ENCODE measurements at regions not wholly inside any gene's neighbourhood (a gene's known extent, or its start where the extent isn't known, plus 50 kb on each side); places are given as distances from the start of the nearest gene placed in this dataset.

DNA sequence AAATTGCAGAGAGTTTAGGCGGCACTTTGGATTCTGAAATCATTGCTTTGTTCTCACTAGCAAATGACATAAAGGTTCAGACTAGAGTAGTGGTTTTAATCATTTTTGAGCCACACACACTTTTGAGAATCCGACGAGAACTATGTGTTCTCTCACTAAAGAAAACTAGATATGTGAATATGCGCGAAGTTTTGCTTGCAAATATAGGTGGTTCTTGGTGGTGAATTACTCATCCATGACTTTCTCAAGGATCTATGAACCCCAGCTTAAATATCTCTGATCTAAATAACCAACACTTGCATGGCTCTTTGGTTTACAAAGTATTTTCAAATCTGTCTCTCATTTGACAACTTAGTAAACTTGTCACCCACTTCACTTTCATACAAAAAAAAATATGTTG lies 54.8 kb downstream of the NOG start:
- intact Hi-C loops (cut with DNase I), result no loop called here
- DNase-seq, result no peak

- DNase-seq, result no peak
- intact Hi-C loops (cut with DNase I), result no loop called here
Measured at GRCh38 chr17:56648806-56649205, 55.3 kb downstream of the NOG start.

DNA sequence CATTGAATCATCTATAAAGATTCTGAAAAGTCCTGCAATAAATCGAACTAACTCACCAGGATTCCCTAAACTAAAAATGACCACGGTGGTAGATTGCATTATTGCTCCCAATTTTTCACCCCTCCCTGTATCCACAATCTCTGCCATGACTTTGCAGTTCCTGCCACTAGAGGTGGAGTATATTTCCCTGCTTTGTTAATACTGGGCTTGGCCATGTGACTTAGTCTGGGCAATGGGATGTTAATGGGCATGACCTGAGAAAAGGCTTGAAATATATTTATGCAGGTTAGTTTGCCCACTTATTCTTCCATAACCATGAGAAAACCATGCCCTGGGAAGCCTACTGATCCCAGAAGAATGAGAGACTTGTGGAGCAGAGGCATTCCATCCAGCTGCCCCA lies 59.1 kb downstream of the NOG start:
- intact Hi-C loops (cut with DNase I), result no loop called here
- DNase-seq, result no peak

- intact Hi-C loops (cut with DNase I), result no loop called here
- DNase-seq, result no peak
Measured at GRCh38 chr17:56653877-56654276, 60.4 kb downstream of the NOG start.

- DNase-seq, result no peak
- intact Hi-C loops (cut with DNase I), result no loop called here
Measured at GRCh38 chr17:56656701-56657327, 63.3 kb downstream of the NOG start.

DNA sequence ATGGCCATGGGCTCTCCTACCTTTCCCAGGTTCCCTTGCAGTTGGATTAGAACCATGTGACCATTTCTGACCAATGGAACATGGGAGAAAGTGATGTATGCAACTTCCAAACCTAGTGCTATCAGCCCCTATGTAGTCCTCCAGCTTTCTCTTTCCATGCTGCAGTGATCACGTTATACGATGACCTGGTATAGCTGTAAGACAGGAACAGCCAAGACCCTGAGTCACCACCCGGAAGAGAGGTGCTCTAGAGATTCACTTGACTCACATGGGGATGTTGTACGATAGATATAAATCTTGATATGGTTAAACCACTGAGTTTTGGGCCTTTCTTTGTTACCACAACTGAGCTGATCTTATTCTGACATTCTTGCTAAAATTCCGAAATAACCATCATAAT lies 65.1 kb downstream of the NOG start:
- DNase-seq, result no peak
- intact Hi-C loops (cut with DNase I), result no loop called here

DNA sequence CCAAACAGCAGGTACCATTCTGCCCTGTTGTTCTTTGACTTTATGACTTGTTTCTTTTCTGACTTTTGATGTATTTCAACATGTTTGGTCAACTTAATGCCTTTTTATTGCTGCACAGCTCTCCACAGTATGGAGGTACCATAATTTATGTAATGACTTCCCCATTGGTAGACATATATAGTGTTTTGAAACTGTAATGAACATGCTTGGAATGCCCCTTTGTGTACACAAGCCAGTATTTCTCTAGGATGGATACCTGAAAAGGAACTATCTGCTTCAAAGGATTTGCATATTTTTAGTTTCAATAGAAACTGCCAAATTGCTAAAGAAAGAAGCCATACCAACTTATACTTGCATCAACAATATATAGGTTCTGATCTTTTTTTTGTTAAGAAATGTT lies 66.1 kb downstream of the NOG start:
- DNase-seq, result no peak
- intact Hi-C loops (cut with DNase I), result no loop called here

DNA sequence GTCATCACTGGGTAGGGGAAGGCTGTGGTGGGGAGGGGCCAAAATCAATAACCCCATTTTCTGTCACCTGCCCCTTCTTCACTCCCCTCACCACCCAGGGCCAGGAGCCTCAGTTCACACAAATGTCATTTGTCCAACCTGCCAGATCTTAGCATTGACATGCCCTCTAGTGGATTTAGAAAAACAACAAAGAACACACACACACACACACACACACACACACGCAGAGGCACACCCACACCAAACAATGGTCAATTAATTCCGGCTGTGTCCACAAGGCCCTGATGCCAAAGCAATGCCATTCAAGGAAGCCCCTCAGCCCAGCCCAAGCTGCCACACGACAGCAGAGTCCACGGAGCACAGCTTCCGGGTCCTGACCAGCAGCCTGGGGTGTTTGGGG lies 68.4 kb downstream of the NOG start:
- intact Hi-C loops (cut with DNase I), result no loop called here
- no peak for DNase-seq

GRCh38 chr17:56665864-56666263 lies 72.4 kb downstream of the NOG start:
- intact Hi-C loops (cut with DNase I), result no loop called here
- DNase-seq, result no peak

DNA sequence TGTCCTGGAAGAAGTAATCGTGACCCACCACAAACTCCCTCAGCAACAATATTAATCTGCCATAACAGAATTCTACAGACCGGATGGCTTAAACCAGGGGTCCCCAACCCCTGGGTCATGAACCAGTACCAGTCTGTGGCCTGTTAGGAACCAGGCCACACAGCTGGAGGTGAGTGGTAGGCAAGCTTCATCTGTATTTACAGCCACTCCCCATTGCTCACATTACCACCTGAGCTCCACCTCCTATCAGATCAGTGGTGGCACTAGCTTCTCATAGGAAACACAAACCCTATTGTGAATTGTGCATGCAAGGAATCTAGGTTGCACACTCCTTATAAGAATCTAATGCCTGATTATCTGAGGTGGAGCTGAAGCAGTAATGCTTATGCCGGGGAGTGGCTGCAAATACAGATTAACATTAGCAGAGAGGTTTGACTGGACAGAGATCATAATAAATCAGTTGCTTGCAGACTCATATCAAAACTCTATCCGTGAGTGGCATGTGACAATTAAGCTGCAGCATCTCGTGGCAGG lies 74.5 kb downstream of the NOG start:
- DNase-seq, result no peak
- intact Hi-C loops (cut with DNase I), result no loop called here

- intact Hi-C loops (cut with DNase I), result no loop called here
- DNase-seq, result no peak
Measured at GRCh38 chr17:56672195-56672594, 78.7 kb downstream of the NOG start.

GRCh38 chr17:56674401-56674925 lies 81.0 kb downstream of the NOG start:
- intact Hi-C loops (cut with DNase I), result no loop called here
- no peak for DNase-seq

DNA sequence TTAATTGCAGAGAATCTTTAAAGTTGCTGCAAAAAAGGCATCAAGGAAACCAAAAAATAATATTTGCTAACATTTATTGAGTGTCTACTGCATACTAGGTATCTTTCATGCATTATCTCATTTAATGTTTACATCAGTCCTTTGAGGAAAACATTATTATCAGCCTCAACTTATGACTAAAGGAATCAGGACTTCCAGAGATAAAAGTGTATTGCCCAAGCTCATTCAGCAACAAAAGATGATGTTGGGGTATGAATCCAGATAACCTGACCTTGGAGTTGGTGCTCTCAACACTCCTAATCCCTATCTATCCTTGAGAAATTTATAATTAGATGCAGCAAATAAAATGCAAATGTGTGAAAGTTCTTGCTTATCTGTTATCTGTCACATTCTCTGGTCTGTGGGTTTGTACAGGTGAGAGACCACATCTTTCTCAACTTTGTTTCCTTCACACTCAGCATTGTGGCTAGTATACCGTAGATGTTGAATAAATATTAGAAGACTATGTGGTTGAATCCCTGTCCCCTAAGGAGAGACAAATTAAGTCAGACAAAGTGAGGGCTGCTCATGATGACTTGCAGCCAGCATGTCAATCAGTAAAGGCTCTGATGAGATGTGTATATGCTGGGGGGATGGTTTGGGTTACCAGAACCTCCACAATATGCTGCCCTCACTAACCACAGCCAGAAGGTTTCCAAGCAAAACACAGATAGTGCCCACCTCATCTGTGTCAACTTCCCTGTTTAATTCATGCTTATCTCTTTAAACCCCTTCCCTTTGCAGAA lies 82.6 kb downstream of the NOG start:
- DNase-seq, result no peak
- intact Hi-C loops (cut with DNase I), result no loop called here

DNA sequence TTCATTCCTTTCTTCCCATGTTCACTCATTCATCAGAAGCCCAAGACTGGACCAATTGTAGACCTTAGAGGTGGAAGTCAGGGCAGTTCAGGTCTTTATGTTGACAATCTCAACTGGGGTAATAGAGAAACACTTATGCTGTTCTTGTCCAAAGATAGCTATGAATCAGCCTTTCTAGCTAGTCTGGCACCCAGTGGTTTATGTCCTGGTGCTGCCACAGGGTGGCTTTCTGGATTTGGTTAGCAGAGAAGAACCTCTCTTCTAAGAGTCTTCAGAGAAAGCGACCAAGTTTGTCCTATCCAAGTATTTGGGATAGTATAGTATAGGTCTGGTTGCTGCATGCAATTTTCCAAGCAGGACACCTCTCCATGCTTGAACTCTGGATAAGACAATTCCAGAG lies 83.3 kb downstream of the NOG start:
- intact Hi-C loops (cut with DNase I), result no loop called here
- DNase-seq, result no peak

GRCh38 chr17:56678249-56679114 lies 85.0 kb downstream of the NOG start:
- intact Hi-C loops (cut with DNase I), result loop anchor here (2.0 kb wide), 1 partner anchor 84 kb away; no protein-coding TSS in a partner anchor
- DNase-seq, result no peak

DNA sequence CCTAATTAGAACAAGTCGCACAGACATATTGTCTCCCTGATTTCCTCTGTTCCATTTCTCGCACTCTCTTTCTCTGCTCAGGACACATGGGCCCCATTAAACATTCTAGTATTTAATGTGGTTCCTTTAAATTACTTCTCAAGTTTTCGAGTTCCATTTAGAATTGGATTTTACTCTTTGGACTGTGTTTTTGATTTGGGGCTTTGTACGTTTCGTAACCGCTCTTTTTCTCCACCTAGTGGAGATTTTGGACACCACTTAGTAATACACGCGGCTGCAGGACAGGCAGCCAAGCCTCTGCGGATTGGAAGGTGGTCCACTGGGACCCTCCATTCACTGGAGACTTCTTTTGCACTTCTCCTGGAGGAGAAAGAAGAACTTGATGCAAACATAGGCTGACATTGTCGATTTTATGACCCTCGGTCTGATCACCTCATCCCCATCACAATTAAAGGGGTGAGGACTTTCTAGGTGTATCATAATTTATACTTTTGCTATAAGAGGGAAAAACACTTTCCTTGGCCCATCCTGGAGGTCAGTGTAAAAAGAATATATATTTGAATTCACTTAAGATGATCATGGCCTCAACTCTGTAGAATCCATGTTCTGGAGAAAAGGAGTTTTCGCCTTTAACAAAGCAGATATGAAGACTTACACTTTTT lies 85.7 kb downstream of the NOG start:
- intact Hi-C loops (cut with DNase I), result loop anchor here (2.0 kb wide), 1 partner anchor 84 kb away; no protein-coding TSS in a partner anchor
- no peak for DNase-seq

- intact Hi-C loops (cut with DNase I), result loop anchor here (2.0 kb wide), 1 partner anchor 85 kb away; no protein-coding TSS in a partner anchor
Measured at GRCh38 chr17:56679777-56680422, 86.4 kb downstream of the NOG start.

GRCh38 chr17:56680676-56681075 lies 87.2 kb downstream of the NOG start:
- intact Hi-C loops (cut with DNase I), result no loop called here
- no peak for DNase-seq

More at GRCh38 chr17:56679777-56680422, 86.4 kb downstream of the NOG start:
- DNase-seq, result no peak

DNA sequence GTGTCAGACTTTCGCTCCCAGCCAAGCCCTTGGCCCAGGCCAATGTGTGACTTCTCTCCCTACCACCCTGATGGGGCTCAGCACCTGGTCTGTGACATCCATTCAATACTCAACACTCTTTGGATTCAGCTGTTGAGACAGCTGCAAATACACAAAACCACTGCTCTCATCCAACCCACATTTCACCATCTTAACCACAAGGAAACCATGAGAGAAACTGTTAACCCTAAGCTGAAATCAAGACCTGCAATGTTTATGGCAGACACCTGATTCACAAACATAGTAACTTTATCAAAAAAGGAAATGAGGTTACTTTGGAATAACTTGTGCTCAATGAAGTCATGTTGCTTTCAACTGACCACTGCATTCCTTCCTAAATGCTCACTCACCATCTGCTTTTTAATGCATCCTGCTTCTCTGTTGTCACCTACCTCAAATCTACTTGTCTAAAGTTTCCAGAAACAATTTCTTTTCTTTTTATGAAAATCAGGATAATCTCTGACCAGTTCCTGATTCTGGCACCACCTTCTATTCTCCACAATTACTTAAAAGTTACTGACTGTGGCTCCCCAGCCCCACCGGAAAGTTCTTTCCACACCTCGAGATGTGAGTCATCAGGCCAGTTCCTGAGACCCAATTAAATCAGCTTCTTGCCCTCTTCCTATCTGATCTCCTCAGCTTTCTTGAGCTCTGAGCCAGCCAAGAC lies 88.2 kb downstream of the NOG start:
- no peak for DNase-seq

More for the DNA sequence above, 88.2 kb downstream of the NOG start:
- intact Hi-C loops (cut with DNase I), result no loop called here

Measured in posterior cingulate gyrus (tissue), 11 donors.